Parathyroid adenoma (tissue), 2 donors: ENCODE measurements at regions not wholly inside any gene's neighbourhood (a gene's known extent, or its start where the extent isn't known, plus 50 kb on each side); places are given as distances from the start of the nearest gene placed in this dataset.

Experiments
- H2AFZ ChIP-seq: fragments of 300-600 bp; sonication (generic); one replicate; pipeline ENCODE4 v1.7.0; 2017; ENCODE audit warnings: antibody characterized with exemption, mild to moderate bottlenecking
- H3K27ac ChIP-seq: fragments of 300-600 bp; sonication (generic); one replicate; pipeline ENCODE4 v1.7.0; 2017
- H3K27me3 ChIP-seq: fragments of 300-600 bp; sonication (generic); one replicate; pipeline ENCODE4 v1.7.0; 2017; ENCODE audit warnings: low read length; ENCODE audit not compliant: control insufficient read depth, insufficient read depth
- H3K36me3 ChIP-seq: fragments of 300-600 bp; sonication (generic); one replicate; pipeline ENCODE4 v1.7.0; 2017; ENCODE audit warnings: low read length; ENCODE audit not compliant: control insufficient read depth, insufficient read depth
- H3K4me1 ChIP-seq: fragments of 300-600 bp; sonication (generic); one replicate; pipeline ENCODE4 v1.7.0; 2017; ENCODE audit warnings: control low read depth
- H3K4me2 ChIP-seq: fragments of 300-600 bp; sonication (generic); one replicate; pipeline ENCODE4 v1.7.0; 2017; ENCODE audit warnings: low read length
- H3K4me3 ChIP-seq: fragments of 300-600 bp; sonication (generic); one replicate; pipeline ENCODE4 v1.7.0; 2017; ENCODE audit warnings: low read depth, low read length
- H3K79me2 ChIP-seq: fragments of 300-600 bp; sonication (generic); one replicate; pipeline ENCODE4 v1.7.0; 2017; ENCODE audit warnings: control low read depth
- H3K9ac ChIP-seq: fragments of 300-600 bp; sonication (generic); one replicate; pipeline ENCODE4 v1.7.0; 2017; ENCODE audit warnings: mild to moderate bottlenecking
- H3K9me3 ChIP-seq: fragments of 300-600 bp; sonication (generic); one replicate; pipeline ENCODE4 v1.7.0; 2017; ENCODE audit warnings: low read length; ENCODE audit not compliant: control insufficient read depth
- TF ChIP-seq, protein P1 (sequence below): fragments of 300-600 bp; sonication (generic); IDR thresholded peaks from one replicate; pipeline ENCODE4 v1.7.0; 2017; ENCODE audit warnings: antibody characterized with exemption, mild to moderate bottlenecking
- donor health status: primary hyperparathyroidism.

DNA sequence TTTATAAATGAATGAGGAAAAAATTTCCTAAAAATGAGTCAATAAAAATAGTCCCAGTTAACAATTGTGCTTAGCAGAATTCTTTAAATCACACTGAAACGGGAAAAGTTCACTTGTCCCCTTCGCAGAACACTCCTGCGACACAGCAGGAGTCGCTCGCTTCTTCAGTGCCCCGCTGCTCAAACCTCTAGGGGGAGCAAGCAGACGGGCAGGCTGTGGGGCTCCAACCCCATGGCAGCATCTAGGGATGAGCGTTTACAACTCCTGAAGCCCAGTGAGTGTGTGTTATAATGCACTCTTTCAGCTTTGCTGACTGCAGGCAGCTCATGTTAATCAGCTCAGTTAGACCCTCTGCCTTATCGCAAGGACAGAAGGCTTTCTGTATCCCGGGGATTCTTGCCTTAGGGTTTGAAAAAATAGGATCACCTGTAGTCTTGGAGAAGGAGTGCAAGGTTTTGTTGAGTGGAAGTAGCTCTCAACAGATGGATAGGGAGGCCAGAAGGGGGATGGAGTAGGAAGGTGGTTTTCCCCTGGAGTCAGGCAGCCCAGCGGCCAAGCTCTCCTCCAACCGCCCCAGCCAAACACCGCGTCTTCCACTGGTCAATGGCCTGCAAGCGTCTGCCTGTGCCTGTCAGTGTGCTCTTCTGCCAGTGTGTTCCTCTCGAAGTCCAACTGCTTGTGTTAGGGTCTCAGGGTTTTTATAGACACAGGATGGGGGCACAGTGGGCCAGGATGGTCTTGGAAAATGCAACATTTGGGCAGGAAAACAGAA lies 1977.7 kb upstream of the LRRTM1 start:
- Histone ChIP-seq H3K4me1 (no peaks in the 10 kb centered on the region), H3K79me2 (no peaks in the 10 kb centered on the region), H3K27me3 (no peaks in the 10 kb centered on the region), H3K4me2 (no peak overlapping the region), H2AFZ (no peak overlapping the region), H3K9me3 (no peaks in the 10 kb centered on the region), H3K36me3 (no peaks in the 10 kb centered on the region), H3K9ac (no peak overlapping the region), H3K27ac (no peak overlapping the region), H3K4me3 (no peak overlapping the region)
- TF ChIP-seq, protein P1, sequence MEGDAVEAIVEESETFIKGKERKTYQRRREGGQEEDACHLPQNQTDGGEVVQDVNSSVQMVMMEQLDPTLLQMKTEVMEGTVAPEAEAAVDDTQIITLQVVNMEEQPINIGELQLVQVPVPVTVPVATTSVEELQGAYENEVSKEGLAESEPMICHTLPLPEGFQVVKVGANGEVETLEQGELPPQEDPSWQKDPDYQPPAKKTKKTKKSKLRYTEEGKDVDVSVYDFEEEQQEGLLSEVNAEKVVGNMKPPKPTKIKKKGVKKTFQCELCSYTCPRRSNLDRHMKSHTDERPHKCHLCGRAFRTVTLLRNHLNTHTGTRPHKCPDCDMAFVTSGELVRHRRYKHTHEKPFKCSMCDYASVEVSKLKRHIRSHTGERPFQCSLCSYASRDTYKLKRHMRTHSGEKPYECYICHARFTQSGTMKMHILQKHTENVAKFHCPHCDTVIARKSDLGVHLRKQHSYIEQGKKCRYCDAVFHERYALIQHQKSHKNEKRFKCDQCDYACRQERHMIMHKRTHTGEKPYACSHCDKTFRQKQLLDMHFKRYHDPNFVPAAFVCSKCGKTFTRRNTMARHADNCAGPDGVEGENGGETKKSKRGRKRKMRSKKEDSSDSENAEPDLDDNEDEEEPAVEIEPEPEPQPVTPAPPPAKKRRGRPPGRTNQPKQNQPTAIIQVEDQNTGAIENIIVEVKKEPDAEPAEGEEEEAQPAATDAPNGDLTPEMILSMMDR, result no peak

DNA sequence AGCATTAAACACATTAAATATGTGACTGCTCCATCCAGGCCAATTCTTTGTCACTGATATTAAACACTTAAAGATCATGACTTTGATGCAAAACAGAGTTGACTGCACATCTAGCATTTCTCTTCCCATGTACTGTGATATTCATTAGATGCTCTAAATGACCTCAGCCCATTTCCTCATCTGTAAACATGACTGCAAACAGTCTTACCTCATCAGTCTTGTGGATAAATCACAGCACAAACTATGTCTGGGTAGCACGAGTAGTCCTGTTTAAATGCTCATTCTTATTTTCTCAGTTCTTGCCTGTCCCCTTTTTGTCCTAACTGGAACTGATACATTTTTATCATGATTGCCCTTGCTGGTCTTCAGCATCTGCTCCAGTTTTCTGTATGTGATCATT lies 1974.8 kb upstream of the LRRTM1 start:
- Histone ChIP-seq H3K36me3 (no peaks in the 10 kb centered on the region), H3K4me2 (no peak overlapping the region), H3K27me3 (no peaks in the 10 kb centered on the region), H3K27ac (no peak overlapping the region), H3K9ac (no peak overlapping the region), H3K9me3 (no peaks in the 10 kb centered on the region), H2AFZ (no peak overlapping the region), H3K79me2 (no peaks in the 10 kb centered on the region), H3K4me3 (no peak overlapping the region), H3K4me1 (no peaks in the 10 kb centered on the region)
- TF ChIP-seq, protein P1, result no peak

DNA sequence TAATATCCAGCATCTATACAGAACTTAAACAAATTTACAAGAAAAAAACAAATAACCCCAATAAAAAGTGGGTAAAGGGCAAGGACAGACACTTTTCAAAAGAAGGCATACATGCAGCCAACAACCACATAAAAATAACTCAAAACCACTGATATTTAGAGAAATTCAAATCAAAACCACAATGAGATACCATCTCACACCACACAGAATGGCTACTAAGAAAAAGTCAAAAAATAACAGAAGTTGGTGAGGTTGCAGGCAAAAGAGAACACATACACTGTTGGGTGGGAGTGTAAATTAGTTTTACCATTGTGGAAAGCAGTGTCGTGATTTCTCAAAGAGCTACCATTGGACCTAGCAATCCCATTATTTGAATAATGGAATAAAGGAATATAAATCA lies 1973.9 kb upstream of the LRRTM1 start:
- Histone ChIP-seq H3K4me1 (no peaks in the 10 kb centered on the region), H3K4me3 (no peak overlapping the region), H3K27ac (no peak overlapping the region), H2AFZ (no peak overlapping the region), H3K9me3 (no peaks in the 10 kb centered on the region), H3K36me3 (no peaks in the 10 kb centered on the region), H3K4me2 (no peak overlapping the region), H3K27me3 (no peaks in the 10 kb centered on the region), H3K79me2 (no peaks in the 10 kb centered on the region), H3K9ac (no peak overlapping the region)
- TF ChIP-seq, protein P1, result no peak

DNA sequence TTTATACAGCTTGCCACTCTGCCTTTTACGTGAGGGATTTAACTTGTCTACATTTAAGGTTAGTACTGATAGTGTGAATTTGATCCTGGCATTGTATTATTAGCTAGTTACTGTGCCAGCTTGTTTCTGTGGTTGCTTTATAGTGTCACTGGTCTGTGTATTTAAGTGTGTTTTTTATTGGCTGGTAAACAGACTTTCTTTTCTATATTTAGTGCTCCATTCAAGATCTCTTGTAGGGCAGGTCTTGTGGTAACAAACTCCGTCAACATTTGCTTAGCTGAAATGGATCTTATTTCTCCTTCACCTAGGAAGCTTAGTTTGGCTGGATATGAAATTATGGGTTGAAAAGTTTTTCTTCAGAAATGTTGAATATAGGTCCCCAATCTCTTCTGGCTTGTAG lies 1971.0 kb upstream of the LRRTM1 start:
- H3K4me2 ChIP-seq, result no peak overlapping the region
- no peaks in the 10 kb centered on the region for H3K4me1 ChIP-seq
- no peak overlapping the region for H3K9ac ChIP-seq
- no peak overlapping the region for H2AFZ ChIP-seq
- no peaks in the 10 kb centered on the region for H3K79me2 ChIP-seq
- no peak overlapping the region for H3K27ac ChIP-seq
- H3K27me3 ChIP-seq, result no peaks in the 10 kb centered on the region
- no peak overlapping the region for H3K4me3 ChIP-seq
- TF ChIP-seq, protein P1, result no peak
- H3K36me3 ChIP-seq, result no peaks in the 10 kb centered on the region
- no peaks in the 10 kb centered on the region for H3K9me3 ChIP-seq

DNA sequence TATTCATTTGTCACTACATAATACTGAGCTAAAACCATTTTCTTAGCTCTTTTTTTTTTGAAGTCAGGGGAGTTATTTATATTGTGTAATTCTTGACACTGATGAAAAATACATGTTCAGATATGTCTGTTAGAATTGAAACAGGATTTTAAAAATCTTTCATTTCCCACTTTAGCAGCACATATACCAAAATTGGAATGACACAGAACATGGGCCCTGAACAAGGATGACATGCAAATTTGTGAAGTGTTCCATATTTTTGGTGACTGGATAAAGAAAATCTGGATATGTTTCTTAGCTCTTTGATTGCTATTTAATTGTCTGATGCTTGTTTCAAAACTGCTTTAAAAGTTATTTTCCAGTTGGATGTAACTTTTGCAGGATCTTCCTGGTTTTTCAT lies 1963.9 kb upstream of the LRRTM1 start:
- H3K27me3 ChIP-seq, result no peaks in the 10 kb centered on the region
- TF ChIP-seq, protein P1, result no peak
- no peaks in the 10 kb centered on the region for H3K4me1 ChIP-seq
- H3K27ac ChIP-seq, result no peak overlapping the region
- H3K4me2 ChIP-seq, result no peak overlapping the region
- no peaks in the 10 kb centered on the region for H3K36me3 ChIP-seq
- H3K4me3 ChIP-seq, result no peak overlapping the region
- H3K9ac ChIP-seq, result no peak overlapping the region
- no peak overlapping the region for H2AFZ ChIP-seq
- H3K79me2 ChIP-seq, result no peaks in the 10 kb centered on the region
- H3K9me3 ChIP-seq, result no peaks in the 10 kb centered on the region
